Medulla oblongata (tissue), 1 donor: ENCODE measurements at regions not wholly inside any gene's neighbourhood (a gene's known extent, or its start where the extent isn't known, plus 50 kb on each side); places are given as distances from the start of the nearest gene placed in this dataset.

ENCODE experiments used
- DNase-seq: peaks from one replicate; pipeline ENCODE4 v3.0.0-alpha.2; 2015; ENCODE audit errors: extremely low spot score

- no peak for DNase-seq
These were observed 126.2 kb upstream of the ARID1B start for GRCh38 chr6:156650896-156651390.

- no peak for DNase-seq
These were observed 128.6 kb upstream of the ARID1B start for GRCh38 chr6:156648616-156649015.

GRCh38 chr6:156647991-156648390 lies 129.2 kb upstream of the ARID1B start:
- DNase-seq, result no peak

- no peak for DNase-seq
These were observed 129.9 kb upstream of the ARID1B start for GRCh38 chr6:156647140-156647784.

- no peak for DNase-seq
These were observed 130.7 kb upstream of the ARID1B start for GRCh38 chr6:156646496-156646895.

- DNase-seq, result no peak
These were observed 132.1 kb upstream of the ARID1B start for GRCh38 chr6:156645097-156645496.

- DNase-seq, result no peak
These were observed 138.0 kb upstream of the ARID1B start for GRCh38 chr6:156639009-156639721.

- DNase-seq, result no peak
These were observed 138.6 kb upstream of the ARID1B start for GRCh38 chr6:156638581-156638980.

GRCh38 chr6:156634951-156635371 lies 142.2 kb upstream of the ARID1B start:
- DNase-seq, result peak; percentile 3

GRCh38 chr6:156634048-156634447 lies 143.1 kb upstream of the ARID1B start:
- DNase-seq, result no peak

- DNase-seq, result no peak
These were observed 143.9 kb upstream of the ARID1B start for GRCh38 chr6:156633291-156633690.

- no peak for DNase-seq
These were observed 146.4 kb upstream of the ARID1B start for GRCh38 chr6:156630613-156631302.

GRCh38 chr6:156628805-156629204 lies 148.4 kb upstream of the ARID1B start:
- no peak for DNase-seq

GRCh38 chr6:156627524-156627923 lies 149.7 kb upstream of the ARID1B start:
- no peak for DNase-seq

GRCh38 chr6:156622185-156622584 lies 155.0 kb upstream of the ARID1B start:
- no peak for DNase-seq

GRCh38 chr6:156620331-156620730 lies 156.8 kb upstream of the ARID1B start:
- DNase-seq, result no peak

GRCh38 chr6:156618600-156619205 lies 158.5 kb upstream of the ARID1B start:
- DNase-seq, result no peak

- no peak for DNase-seq
These were observed 159.2 kb upstream of the ARID1B start for GRCh38 chr6:156617941-156618340.

- no peak for DNase-seq
These were observed 159.8 kb upstream of the ARID1B start for GRCh38 chr6:156617376-156617775.

- DNase-seq, result no peak
These were observed 160.7 kb upstream of the ARID1B start for GRCh38 chr6:156616495-156616894.

GRCh38 chr6:156613996-156614395 lies 163.2 kb upstream of the ARID1B start:
- DNase-seq, result no peak

- no peak for DNase-seq
These were observed 164.8 kb upstream of the ARID1B start for GRCh38 chr6:156612361-156612760.
